IMR-90 (cell line): ENCODE measurements at regions not wholly inside any gene's neighbourhood (a gene's known extent, or its start where the extent isn't known, plus 50 kb on each side); places are given as distances from the start of the nearest gene placed in this dataset.

ENCODE experiments used
- ATAC-seq: fragments of 200-7000 bp; cut with Tn5 transposase; 2 replicates; pipeline ENCODE4 v1.9.1; 2020; ENCODE audit warnings: low read depth, mild to moderate bottlenecking, moderate library complexity
- BruUV-seq: library from RNA; stranded (reverse); fragments of 400-500 nt; replicated peaks from 2 replicates; lab custom pipeline; 2021; lab: Mats Ljungman, UMichigan
- CTCF ChIA-PET: fragments of 300-600 bp; formaldehyde crosslinking; extraction: SDS; loops from one replicate; lab custom pipeline; 2021; ENCODE audit warnings: antibody characterized with exemption; lab: Yijun Ruan, JAX
- POLR2A ChIA-PET: fragments of 300-600 bp; sonication (Branson Sonifier 250); formaldehyde crosslinking; loops from one replicate; lab custom pipeline; 2022; ENCODE audit warnings: antibody characterized with exemption; ENCODE audit not compliant: unreplicated experiment; lab: Charles Lee
- DNase-seq: peaks from one replicate; pipeline ENCODE4 v3.0.0; 2013
- H2AFZ ChIP-seq: replicated peaks from 2 replicates; pipeline ENCODE3; 2013; ENCODE audit warnings: low read length, mild to moderate bottlenecking; ENCODE audit not compliant: poor library complexity
- H2AK5ac ChIP-seq: 2 replicates; pipeline ENCODE4 v1.6.1; 2013; ENCODE audit warnings: low read depth, low read length, inconsistent platforms
- H2AK9ac ChIP-seq: replicated peaks from 2 replicates; pipeline ENCODE3; 2013; ENCODE audit warnings: mild to moderate bottlenecking, low read depth, low read length, moderate library complexity; ENCODE audit not compliant: poor library complexity
- H2BK120ac ChIP-seq: 2 replicates; pipeline ENCODE4 v1.6.1; 2013; ENCODE audit warnings: low read depth, low read length, inconsistent platforms
- H2BK15ac ChIP-seq: 3 replicates; pipeline ENCODE4 v1.6.1; 2013; ENCODE audit warnings: low read depth, low read length, inconsistent platforms
- H2BK20ac ChIP-seq: 2 replicates; pipeline ENCODE4 v1.6.1; 2013; ENCODE audit warnings: low read depth, mild to moderate bottlenecking, inconsistent platforms, low read length, moderate library complexity
- H2BK5ac ChIP-seq: 2 replicates; pipeline ENCODE4 v1.6.1; 2013; ENCODE audit warnings: mild to moderate bottlenecking, low read depth, low read length, inconsistent platforms; ENCODE audit not compliant: poor library complexity, severe bottlenecking
- H3K14ac ChIP-seq: replicated peaks from 2 replicates; pipeline ENCODE4 v1.6.1; 2013; ENCODE audit warnings: low read depth, low read length, inconsistent platforms
- H3K18ac ChIP-seq: 2 replicates; pipeline ENCODE4 v1.6.1; 2013; ENCODE audit warnings: low read depth, low read length, control low read depth
- H3K23ac ChIP-seq: 2 replicates; pipeline ENCODE4 v1.6.1; 2013; ENCODE audit warnings: low read depth, low read length, inconsistent platforms
- H3K27ac ChIP-seq: 2 replicates; pipeline ENCODE4 v1.5.1; 2013; ENCODE audit warnings: mild to moderate bottlenecking, control low read depth, low read length; ENCODE audit not compliant: insufficient read depth
- H3K27me3 ChIP-seq: 2 replicates; pipeline ENCODE4 v1.6.1; 2013; ENCODE audit warnings: low read length; ENCODE audit not compliant: control insufficient read depth, insufficient read depth
- H3K36me3 ChIP-seq: 2 replicates; pipeline ENCODE4 v1.6.1; 2013; ENCODE audit warnings: low read length, mixed read lengths; ENCODE audit not compliant: control insufficient read depth, insufficient read depth
- H3K4ac ChIP-seq: 2 replicates; pipeline ENCODE4 v1.6.1; 2013; ENCODE audit warnings: low read depth, low read length, inconsistent platforms
- H3K4me1 ChIP-seq: 2 replicates; pipeline ENCODE4 v1.6.1; 2013; ENCODE audit warnings: low read length, mixed read lengths; ENCODE audit not compliant: control insufficient read depth, insufficient read depth
- H3K4me2 ChIP-seq: 2 replicates; pipeline ENCODE4 v1.6.1; 2013; ENCODE audit warnings: low read depth, mild to moderate bottlenecking, control low read depth, low read length, moderate library complexity
- H3K4me3 ChIP-seq: 2 replicates; pipeline ENCODE4 v1.5.1; 2013; ENCODE audit warnings: low read depth, mild to moderate bottlenecking, control low read depth, low read length, moderate library complexity; ENCODE audit not compliant: insufficient read depth
- H3K56ac ChIP-seq: 2 replicates; pipeline ENCODE4 v1.6.1; 2013; ENCODE audit warnings: low read length, inconsistent platforms; ENCODE audit not compliant: insufficient read depth; ENCODE audit errors: extremely low read depth
- H3K79me1 ChIP-seq, 2 experiments: 2 replicates each; pipeline ENCODE4 v1.6.1; 2013; ENCODE audit warnings: low read length in 2 of 2, inconsistent platforms in 1 of 2, low read depth in 1 of 2
- H3K9ac ChIP-seq: 2 replicates; pipeline ENCODE4 v1.6.1; 2013; ENCODE audit warnings: low read depth, low read length, control low read depth
- H3K9me1 ChIP-seq: 2 replicates; pipeline ENCODE4 v1.6.1; 2013; ENCODE audit warnings: low read length, inconsistent platforms; ENCODE audit not compliant: insufficient read depth
- H3K9me3 ChIP-seq: 2 replicates; pipeline ENCODE4 v1.6.1; 2013; ENCODE audit warnings: low read length; ENCODE audit not compliant: control insufficient read depth, insufficient read depth
- H4K20me1 ChIP-seq: 2 replicates; pipeline ENCODE4 v1.6.1; 2013; ENCODE audit warnings: low read length, inconsistent platforms; ENCODE audit not compliant: insufficient read depth
- H4K5ac ChIP-seq: 2 replicates; pipeline ENCODE4 v1.6.1; 2013; ENCODE audit warnings: mild to moderate bottlenecking, low read depth, low read length, control low read depth
- H4K8ac ChIP-seq, 2 experiments: 2 replicates each; pipeline ENCODE4 v1.6.1; 2013; ENCODE audit warnings: low read depth in 2 of 2, low read length in 2 of 2, control low read depth in 1 of 2, inconsistent platforms in 1 of 2
- H4K91ac ChIP-seq: 2 replicates; pipeline ENCODE4 v1.6.1; 2013; ENCODE audit warnings: low read depth, low read length, inconsistent platforms; ENCODE audit not compliant: insufficient read depth
- CHD1 ChIP-seq: IDR thresholded peaks from 2 replicates; pipeline ENCODE4 v1.6.1; 2012; ENCODE audit warnings: low read depth, low read length, improper control_type of control experiment
- FOS ChIP-seq: fragments of 150-350 bp; IDR thresholded peaks from 2 replicates; pipeline ENCODE4 v1.6.1; 2016; ENCODE audit warnings: low read depth, low read length
- MAZ ChIP-seq: IDR thresholded peaks from 2 replicates; pipeline ENCODE4 v1.6.1; 2012; ENCODE audit warnings: low read depth, mild to moderate bottlenecking, low read length, improper control_type of control experiment, moderate library complexity, borderline replicate concordance
- NFE2L2 ChIP-seq: fragments of 150-350 bp; IDR thresholded peaks from 2 replicates; pipeline ENCODE4 v1.6.1; 2016; ENCODE audit warnings: low read depth, mild to moderate bottlenecking, low read length
- POLR2A ChIP-seq: IDR thresholded peaks from 2 replicates; pipeline ENCODE4 v1.6.1; 2012; ENCODE audit warnings: mild to moderate bottlenecking, low read depth, low read length
- SMC3 ChIP-seq: fragments of 150-350 bp; IDR thresholded peaks from 2 replicates; pipeline ENCODE4 v1.6.1; 2016; ENCODE audit warnings: low read depth, mild to moderate bottlenecking, antibody characterized with exemption, low read length, moderate library complexity
- WGBS, 2 experiments: methylation state at CpG; one replicate each; pipeline versions ENCODE4 v1.1.5 to v1.1.7; 2013; ENCODE audit warnings: missing lambda C conversion rate in 2 of 2; ENCODE audit not compliant: insufficient read length in 1 of 2; ENCODE audit errors: extremely low coverage in 2 of 2; 5-methylcytosine and 5-hydroxymethylcytosine counted together
- dilution Hi-C: fragments of 300-500 bp; cut with HindIII; formaldehyde crosslinking; loops from one replicate; pipeline ENCODE4 v1.14.3; 2018; ENCODE audit warnings: low sequenced_read_pairs; ENCODE audit not compliant: unreplicated experiment
- in situ Hi-C: fragments of 300-500 bp; cut with MboI; formaldehyde crosslinking; loops from 3 replicates; pipeline ENCODE4 v1.14.3; 2019; ENCODE audit warnings: low sequenced_read_pairs, inconsistent platforms, mixed read lengths
- intact Hi-C: fragments of 100-400 bp; cut with micrococcal nuclease; formaldehyde crosslinking; loops from 2 replicates; pipeline ENCODE4 v1.10.0; 2022
- TF ChIP-seq, protein P1 (sequence below): fragments of 150-350 bp; IDR thresholded peaks from 2 replicates; pipeline ENCODE4 v1.6.1; 2016; ENCODE audit warnings: low read depth, mild to moderate bottlenecking, low read length, moderate library complexity, borderline replicate concordance
- TF ChIP-seq, protein P2 (sequence below): conservative IDR thresholded peaks from 2 replicates; pipeline ENCODE4 v1.5.1; 2012; ENCODE audit warnings: mild to moderate bottlenecking, low read depth, low read length, improper control_type of control experiment

DNA sequence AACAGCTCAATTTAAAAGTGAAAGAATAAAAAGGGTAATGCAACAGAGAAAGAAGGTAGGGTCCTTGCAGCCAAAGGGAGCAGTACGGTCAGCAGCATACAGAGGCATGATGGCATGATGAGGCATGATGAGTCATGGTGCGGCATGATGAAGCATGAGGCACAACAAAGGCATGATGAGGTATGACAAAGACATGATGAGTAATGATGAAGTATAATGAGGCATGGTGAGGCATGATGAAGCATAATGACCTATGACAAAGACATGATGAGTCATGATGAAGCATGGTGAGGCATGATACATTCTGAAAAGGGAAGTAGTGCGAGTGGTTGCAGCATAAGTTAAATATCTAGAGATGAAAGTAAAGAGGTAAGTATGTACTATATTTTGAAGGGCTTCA is 673.2 kb downstream of the TMEM182 start:
- no peak overlapping the region for H4K91ac ChIP-seq
- in situ Hi-C loops (no loop called here), intact Hi-C loops (no loop called here), dilution Hi-C loops (no loop called here)
- no peak overlapping the region for H3K4ac ChIP-seq
- H3K9me1 ChIP-seq: no peaks in the 10 kb centered on the region
- H3K27me3 ChIP-seq: no peaks in the 10 kb centered on the region
- ATAC-seq: no peak
- no peak overlapping the region for H2BK15ac ChIP-seq
- ChIA-PET POLR2A (no interaction called here), CTCF (no interaction called here)
- H3K9me3 ChIP-seq: peaks cover 13% of the 10 kb centered on the region
- no peak overlapping the region for H3K14ac ChIP-seq
- no peaks in the 10 kb centered on the region for H4K20me1 ChIP-seq
- H3K4me2 ChIP-seq: no peak overlapping the region
- no peak for DNase-seq
- TF ChIP-seq SMC3 (no peak), POLR2A (no peak), NFE2L2 (no peak), CHD1 (no peak), MAZ (no peak), FOS (no peak)
- TF ChIP-seq, protein P1, sequence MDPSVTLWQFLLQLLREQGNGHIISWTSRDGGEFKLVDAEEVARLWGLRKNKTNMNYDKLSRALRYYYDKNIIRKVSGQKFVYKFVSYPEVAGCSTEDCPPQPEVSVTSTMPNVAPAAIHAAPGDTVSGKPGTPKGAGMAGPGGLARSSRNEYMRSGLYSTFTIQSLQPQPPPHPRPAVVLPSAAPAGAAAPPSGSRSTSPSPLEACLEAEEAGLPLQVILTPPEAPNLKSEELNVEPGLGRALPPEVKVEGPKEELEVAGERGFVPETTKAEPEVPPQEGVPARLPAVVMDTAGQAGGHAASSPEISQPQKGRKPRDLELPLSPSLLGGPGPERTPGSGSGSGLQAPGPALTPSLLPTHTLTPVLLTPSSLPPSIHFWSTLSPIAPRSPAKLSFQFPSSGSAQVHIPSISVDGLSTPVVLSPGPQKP: no peak
- TF ChIP-seq, protein P2, sequence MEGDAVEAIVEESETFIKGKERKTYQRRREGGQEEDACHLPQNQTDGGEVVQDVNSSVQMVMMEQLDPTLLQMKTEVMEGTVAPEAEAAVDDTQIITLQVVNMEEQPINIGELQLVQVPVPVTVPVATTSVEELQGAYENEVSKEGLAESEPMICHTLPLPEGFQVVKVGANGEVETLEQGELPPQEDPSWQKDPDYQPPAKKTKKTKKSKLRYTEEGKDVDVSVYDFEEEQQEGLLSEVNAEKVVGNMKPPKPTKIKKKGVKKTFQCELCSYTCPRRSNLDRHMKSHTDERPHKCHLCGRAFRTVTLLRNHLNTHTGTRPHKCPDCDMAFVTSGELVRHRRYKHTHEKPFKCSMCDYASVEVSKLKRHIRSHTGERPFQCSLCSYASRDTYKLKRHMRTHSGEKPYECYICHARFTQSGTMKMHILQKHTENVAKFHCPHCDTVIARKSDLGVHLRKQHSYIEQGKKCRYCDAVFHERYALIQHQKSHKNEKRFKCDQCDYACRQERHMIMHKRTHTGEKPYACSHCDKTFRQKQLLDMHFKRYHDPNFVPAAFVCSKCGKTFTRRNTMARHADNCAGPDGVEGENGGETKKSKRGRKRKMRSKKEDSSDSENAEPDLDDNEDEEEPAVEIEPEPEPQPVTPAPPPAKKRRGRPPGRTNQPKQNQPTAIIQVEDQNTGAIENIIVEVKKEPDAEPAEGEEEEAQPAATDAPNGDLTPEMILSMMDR: no peak
- no peaks in the 10 kb centered on the region for H3K79me1 ChIP-seq
- H3K56ac ChIP-seq: no peak overlapping the region
- H3K4me1 ChIP-seq: no peaks in the 10 kb centered on the region
- H3K4me3 ChIP-seq: no peak overlapping the region
- H2AK9ac ChIP-seq: no peak overlapping the region
- no peak overlapping the region for H4K5ac ChIP-seq
- no peak overlapping the region for H2AFZ ChIP-seq
- H2BK5ac ChIP-seq: no peak overlapping the region
- no TSS peak for BruUV-seq
- no peak overlapping the region for H2BK120ac ChIP-seq
- H3K36me3 ChIP-seq: no peaks in the 10 kb centered on the region
- no peak overlapping the region for H2AK5ac ChIP-seq
- H2BK20ac ChIP-seq: no peak overlapping the region
- no peak overlapping the region for H4K8ac ChIP-seq
- H3K27ac ChIP-seq: no peak overlapping the region
- WGBS, 2 experiments: 35% methylated on average over 2 of the region's 3 CpGs; no CpG with 5 or more reads in 1 of the 2 experiments
- H3K18ac ChIP-seq: no peak overlapping the region
- no peak overlapping the region for H3K23ac ChIP-seq
- H3K9ac ChIP-seq: no peak overlapping the region
